Peyer's patch (tissue), 4 donors: ENCODE measurements at regions not wholly inside any gene's neighbourhood (a gene's known extent, or its start where the extent isn't known, plus 50 kb on each side); places are given as distances from the start of the nearest gene placed in this dataset.
"Not testable (repeated sequence)": the region's sequence is repeated elsewhere in the genome, so short reads cannot be mapped to it uniquely, and the experiment has no call there.

ENCODE experiments used
- DNase-seq, 3 donors: peaks; one replicate each; pipeline ENCODE4 v3.0.0-alpha.2; 2017 to 2019
- H3K27ac ChIP-seq, 4 donors: fragments of 200-600 bp; sonication (generic); one replicate each; pipeline ENCODE4 v1.5.1; 2016 to 2019
- H3K27me3 ChIP-seq, 2 donors: fragments of 200-600 bp; sonication (generic); one replicate each; pipeline ENCODE4 v1.5.1; 2019
- H3K36me3 ChIP-seq, 3 donors: fragments of 200-600 bp; sonication (generic); one replicate each; pipeline ENCODE4 v1.5.1; 2016 to 2019
- H3K4me1 ChIP-seq, 4 donors: fragments of 200-600 bp; sonication (generic); one replicate each; pipeline ENCODE4 v1.5.1; 2016 to 2019
- H3K4me3 ChIP-seq, 4 donors: fragments of 200-600 bp; sonication (generic); 1 replicate in 3 of 4; 2 replicates in 1 of 4; pipeline ENCODE4 v1.5.1; 2016 to 2019; ENCODE audit warnings: mild to moderate bottlenecking in 1 of 4
- H3K9me3 ChIP-seq, 4 donors: fragments of 200-600 bp; sonication (generic); one replicate each; pipeline ENCODE4 v1.5.1; 2016 to 2019; ENCODE audit warnings: mild to moderate bottlenecking in 1 of 4
- CTCF ChIP-seq, 6 experiments: fragments of 450-650 bp in 4 of 6; fragments of 200-600 bp in 2 of 6; sonication (generic) in 1 of 6; IDR thresholded peaks; one replicate each; pipeline ENCODE4 v1.5.1; 2017 to 2019; ENCODE audit warnings: antibody characterized with exemption in 6 of 6, mild to moderate bottlenecking in 3 of 6, moderate library complexity in 1 of 6
- POLR2A ChIP-seq, 2 donors: fragments of 450-650 bp; IDR thresholded peaks; one replicate each; pipeline ENCODE4 v1.5.1; 2017; ENCODE audit warnings: antibody characterized with exemption in 2 of 2, mild to moderate bottlenecking in 2 of 2, moderate library complexity in 2 of 2

- Histone ChIP-seq H3K9me3 (no peaks in the 10 kb centered on the region), H3K4me3 (peak overlapping the region in 3 of 4 donors; percentile 18 to 46 (median 29)), H3K36me3 (no peaks in the 10 kb centered on the region), H3K27ac (no peak overlapping the region), H3K4me1 (peaks cover 0 to 14% (median 0%) of the 10 kb centered on the region in 4 donors), H3K27me3 (peaks cover 0 to 11% of the 10 kb centered on the region in 2 donors)
- no peak for TF ChIP-seq CTCF (IDR thresholded peaks at IDR 0.05)
- no peak for TF ChIP-seq POLR2A (IDR thresholded peaks at IDR 0.05)
- no peak for DNase-seq
These were observed 77.2 kb upstream of the PABPC3 start for GRCh38 chr13:25018729-25019115.

GRCh38 chr13:25019741-25020140 is 76.2 kb upstream of the PABPC3 start:
- DNase-seq, H3K4me3 ChIP-seq, H3K36me3 ChIP-seq, H3K9me3 ChIP-seq, H3K27ac ChIP-seq: not testable (repeated sequence)
- peaks cover 0 to 11% of the 10 kb centered on the region in 2 donors for H3K27me3 ChIP-seq
- peaks cover 0 to 14% (median 0%) of the 10 kb centered on the region in 4 donors for H3K4me1 ChIP-seq

- Histone ChIP-seq H3K36me3 (no peaks in the 10 kb centered on the region), H3K4me3 (no peak overlapping the region), H3K9me3 (no peaks in the 10 kb centered on the region), H3K27ac (no peak overlapping the region), H3K27me3 (no peaks in the 10 kb centered on the region), H3K4me1 (no peaks in the 10 kb centered on the region)
- no peak for TF ChIP-seq CTCF (IDR thresholded peaks at IDR 0.05)
- TF ChIP-seq POLR2A (IDR thresholded peaks at IDR 0.05): no peak
- DNase-seq: no peak
These were observed 71.8 kb upstream of the PABPC3 start for GRCh38 chr13:25024175-25024574.

GRCh38 chr13:25032160-25032559 is 63.8 kb upstream of the PABPC3 start:
- DNase-seq: no peak
- Histone ChIP-seq H3K4me1 (no peaks in the 10 kb centered on the region), H3K27ac (no peak overlapping the region), H3K9me3 (no peaks in the 10 kb centered on the region), H3K27me3 (no peaks in the 10 kb centered on the region), H3K4me3 (no peak overlapping the region), H3K36me3 (no peaks in the 10 kb centered on the region)
- no peak for TF ChIP-seq POLR2A (IDR thresholded peaks at IDR 0.05)
- no peak for TF ChIP-seq CTCF (IDR thresholded peaks at IDR 0.05)

- no peaks in the 10 kb centered on the region for H3K9me3 ChIP-seq
These were observed 61.8 kb upstream of the PABPC3 start for GRCh38 chr13:25034173-25034572.

More at GRCh38 chr13:25034173-25034572, 61.8 kb upstream of the PABPC3 start:
- Histone ChIP-seq H3K27ac (no peak overlapping the region), H3K4me3 (no peak overlapping the region), H3K4me1 (no peaks in the 10 kb centered on the region), H3K27me3 (no peaks in the 10 kb centered on the region), H3K36me3 (no peaks in the 10 kb centered on the region)
- DNase-seq: no peak
- TF ChIP-seq POLR2A (IDR thresholded peaks at IDR 0.05) (no peak), CTCF (IDR thresholded peaks at IDR 0.05) (no peak)
